Esophagus mucosa (tissue), 1 donor: ENCODE measurements at regions not wholly inside any gene's neighbourhood (a gene's known extent, or its start where the extent isn't known, plus 50 kb on each side); places are given as distances from the start of the nearest gene placed in this dataset.
A peak's percentile ranks its signal among the peaks of the same experiment; 100 is the strongest.
"Not testable (repeated sequence)": the region's sequence is repeated elsewhere in the genome, so short reads cannot be mapped to it uniquely, and the experiment has no call there.

Experiments used
- ATAC-seq: fragments of 200-7000 bp; cut with Tn5 transposase; one replicate; pipeline ENCODE4 v1.9.1; 2020
- donor health status: DM: yes; HTN: yes; CAD: no.

DNA sequence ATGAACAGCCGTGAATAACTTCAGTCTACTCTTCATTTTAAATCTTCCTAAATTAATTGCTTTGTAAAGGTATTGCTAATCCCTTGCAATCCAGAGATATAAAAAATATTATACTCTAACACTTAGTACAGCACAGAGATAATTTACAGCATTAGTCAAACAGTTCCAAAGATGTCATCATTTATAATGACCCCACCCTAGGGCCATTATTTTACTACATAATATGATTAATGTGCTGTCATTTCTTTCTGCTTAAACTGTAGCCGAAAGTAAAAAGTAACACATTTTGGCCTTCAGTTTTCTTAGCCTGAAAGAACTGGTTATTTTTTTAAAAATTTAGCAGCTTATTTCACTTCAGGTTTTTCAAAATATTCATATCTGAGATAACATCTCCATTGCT, 256.3 kb upstream of the RFC3 start:
- no peak for ATAC-seq

DNA sequence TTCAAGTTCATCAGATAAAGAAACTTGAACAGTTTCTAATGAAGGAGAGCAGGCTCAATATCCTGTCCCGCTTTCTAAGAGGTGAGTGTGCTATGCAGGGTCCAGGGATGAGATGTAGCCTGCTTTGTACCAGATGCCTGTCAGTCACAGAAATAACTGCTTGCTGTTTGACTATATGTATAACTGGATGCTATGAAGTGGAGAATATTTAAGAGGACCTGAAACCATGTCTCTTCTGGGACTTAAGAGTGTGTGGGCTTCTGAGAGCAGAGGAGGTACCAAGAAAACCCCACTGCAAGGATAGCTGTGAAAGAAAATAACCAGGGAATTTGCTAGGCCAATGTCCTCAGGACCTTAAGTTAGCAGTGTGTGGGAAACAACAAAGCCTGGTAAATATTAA, 246.3 kb upstream of the RFC3 start:
- no peak for ATAC-seq

DNA sequence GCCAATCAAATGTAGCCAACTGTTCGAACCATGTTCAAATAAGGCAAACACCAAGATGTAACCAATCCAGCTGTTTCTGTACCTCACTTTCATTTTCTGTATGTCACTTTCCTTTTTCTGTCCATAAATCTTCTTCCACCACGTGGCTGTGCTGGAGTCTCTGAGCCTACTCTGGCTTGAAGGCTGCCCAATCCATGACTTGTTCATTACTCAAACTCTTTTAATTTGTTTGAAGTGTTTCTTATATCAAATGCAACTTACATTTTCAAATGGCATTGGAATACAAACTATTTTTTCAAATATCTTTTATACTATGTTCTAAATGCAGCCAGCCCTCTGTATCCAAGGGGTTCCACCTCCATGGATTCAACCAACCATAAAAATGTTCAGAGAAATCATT, 245.6 kb upstream of the RFC3 start:
- ATAC-seq = not testable (repeated sequence)

DNA sequence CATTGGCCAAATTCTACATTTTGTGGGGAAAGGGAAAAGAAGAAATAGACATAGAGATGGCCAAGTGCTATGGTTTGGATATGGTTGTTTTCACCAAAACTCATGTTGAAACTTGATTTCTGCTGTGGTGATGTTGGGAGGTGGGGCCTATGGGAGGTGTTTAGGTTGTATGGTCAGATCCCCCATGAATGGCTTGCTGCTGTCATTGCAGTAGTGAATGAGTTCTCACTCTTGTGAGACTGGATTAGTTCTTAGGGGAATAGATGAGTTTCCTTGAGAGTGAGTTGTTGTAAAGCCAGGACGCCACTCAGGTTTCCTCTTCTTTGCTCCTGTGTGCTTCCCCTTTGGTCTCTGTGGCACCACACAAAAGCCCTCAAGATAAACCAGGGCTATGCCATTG, 242.6 kb upstream of the RFC3 start:
- ATAC-seq = no peak

DNA sequence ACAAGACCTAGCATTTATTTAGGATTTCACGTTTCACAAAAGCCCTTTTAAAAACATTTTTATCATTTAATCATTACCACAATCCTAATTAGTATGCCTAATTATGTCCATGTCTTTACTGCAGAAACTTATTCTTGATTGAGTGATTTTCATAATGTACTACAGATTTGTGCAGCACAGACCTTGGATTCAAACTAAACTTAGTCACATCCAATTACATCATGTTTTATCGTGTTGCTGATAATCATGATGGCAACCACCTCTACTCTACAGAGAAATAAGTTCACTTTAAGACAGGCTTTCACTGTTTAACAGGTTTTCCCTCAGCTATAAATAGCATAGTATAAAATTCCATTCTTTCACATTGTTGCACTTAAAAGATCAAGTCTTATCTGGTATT, 240.9 kb upstream of the RFC3 start:
- no peak for ATAC-seq

DNA sequence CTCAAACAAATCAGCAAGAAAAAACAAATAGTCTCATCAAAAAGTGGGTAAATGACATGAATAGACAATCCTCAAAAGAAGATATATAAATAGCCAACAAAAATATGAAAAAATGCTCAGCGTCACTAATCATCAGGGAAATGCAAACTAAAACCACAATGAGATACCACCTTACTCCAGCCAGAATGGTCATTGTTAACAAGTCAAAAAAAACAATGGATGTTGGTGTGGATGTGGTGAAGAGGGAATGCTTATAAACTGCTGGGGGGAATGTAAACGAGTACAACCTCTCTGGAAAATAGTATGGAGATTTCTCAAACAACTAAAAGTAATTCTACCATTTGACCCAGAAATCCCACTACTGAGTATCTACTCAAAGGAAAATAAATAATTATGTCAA, 239.2 kb upstream of the RFC3 start:
- ATAC-seq = no peak

DNA sequence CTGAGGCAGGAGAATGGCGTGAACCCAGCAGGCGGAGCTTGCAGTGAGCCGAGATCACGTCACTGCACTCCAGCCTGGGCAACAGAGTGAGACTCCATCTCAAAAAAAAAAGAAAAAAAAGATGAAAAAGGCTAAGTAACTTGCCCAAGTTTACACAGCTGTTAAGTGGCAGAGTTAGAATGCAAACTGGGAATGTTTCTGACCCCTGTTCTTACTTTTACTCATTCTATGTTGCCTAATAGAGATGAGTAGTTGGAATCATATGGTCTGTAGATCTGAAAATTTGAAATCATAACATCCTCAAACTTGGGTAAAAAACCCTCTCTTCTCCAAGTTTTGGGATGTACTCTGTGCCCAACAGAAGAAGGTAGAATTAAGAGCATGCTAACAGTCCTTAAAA, 235.8 kb upstream of the RFC3 start:
- ATAC-seq = no peak

DNA sequence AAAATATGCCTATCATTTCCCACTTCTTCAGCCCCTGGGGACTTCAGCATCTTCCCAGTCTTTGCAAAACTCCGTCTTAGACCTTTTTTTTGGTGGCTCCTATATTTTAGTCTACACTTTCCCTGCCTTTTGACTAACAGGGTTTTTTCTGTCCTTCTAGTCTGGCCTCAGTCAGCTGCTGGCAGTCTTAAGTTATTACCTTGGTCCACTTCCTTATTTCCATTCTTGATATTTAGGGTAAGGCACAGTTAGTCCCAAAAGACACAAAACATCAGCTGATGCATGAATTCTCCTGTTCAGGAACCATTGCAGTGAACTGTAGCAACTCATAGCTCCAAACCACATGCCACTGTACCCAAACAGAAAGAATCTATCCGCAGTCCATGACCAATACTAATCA, 234.6 kb upstream of the RFC3 start:
- no peak for ATAC-seq

DNA sequence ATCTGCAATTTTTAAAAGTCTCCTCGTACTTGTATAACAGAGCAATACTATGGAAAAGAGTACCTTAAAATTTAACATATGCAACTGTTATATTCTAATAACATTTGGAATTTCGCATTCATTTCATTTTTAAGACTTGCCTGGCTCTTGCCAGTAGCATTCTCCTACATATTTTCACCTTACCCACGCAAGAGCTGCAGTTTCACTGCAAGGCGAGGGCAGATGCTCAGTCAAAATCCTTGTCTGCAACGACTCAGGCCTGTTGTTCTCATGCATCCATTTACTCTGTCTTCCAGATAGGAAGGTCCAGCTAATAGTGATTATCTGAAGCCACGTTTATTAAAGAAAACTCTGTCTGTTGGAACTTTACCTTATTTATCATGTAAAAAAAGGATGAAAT, 227.0 kb upstream of the RFC3 start:
- ATAC-seq = no peak

DNA sequence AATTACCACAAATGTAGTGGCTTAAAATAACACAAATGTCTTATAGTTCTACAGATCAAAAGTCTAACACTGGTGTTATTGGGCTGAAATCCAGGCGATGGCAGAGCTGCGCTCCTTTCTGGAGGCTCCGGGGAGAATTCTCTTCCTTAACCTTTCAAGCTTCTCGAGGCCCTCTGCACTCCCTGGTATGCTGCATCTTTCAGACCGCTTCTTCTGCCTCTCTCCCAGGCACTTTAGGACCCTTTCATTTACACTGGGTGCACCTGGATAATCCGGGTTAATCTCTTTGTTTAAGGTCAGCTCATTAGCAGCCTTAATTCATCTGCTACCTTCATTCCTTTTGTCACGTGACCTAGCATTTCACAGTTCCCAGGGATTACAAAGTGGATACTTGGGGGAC, 211.3 kb upstream of the RFC3 start:
- no peak for ATAC-seq

DNA sequence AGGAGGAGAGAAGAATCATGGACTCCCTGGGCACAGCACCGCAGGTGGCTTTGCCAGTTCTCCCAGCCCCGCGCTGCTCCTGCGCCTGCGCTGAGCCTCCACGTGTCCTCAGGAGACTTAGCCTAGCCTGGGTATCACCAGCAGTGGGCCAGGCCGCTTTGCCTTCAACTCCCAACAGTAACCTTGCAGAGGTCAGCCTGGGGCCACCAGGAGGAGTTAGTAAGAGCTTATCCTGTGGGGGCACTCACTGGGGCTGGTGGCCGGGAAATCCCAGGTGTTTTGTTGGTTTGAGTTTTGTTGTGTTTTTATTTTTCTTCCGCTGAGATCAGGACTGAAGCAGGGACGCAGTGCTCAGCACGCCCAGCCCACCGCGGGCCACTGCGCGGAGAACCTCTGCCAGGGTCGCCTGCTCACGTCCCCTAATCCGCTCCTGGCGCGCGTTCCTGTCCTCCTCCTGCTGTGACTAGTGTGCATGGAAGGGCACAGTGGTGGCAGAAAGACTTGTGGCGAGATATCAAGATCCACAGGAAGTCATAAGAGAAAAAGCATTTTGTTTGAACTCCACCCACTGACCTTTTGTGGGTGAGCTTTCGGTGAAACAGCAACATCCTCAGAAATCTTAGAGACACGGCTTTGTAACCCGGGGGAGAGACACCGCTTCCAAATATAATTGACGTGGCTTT, 207.4 kb upstream of the RFC3 start:
- peak; percentile 37 for ATAC-seq

DNA sequence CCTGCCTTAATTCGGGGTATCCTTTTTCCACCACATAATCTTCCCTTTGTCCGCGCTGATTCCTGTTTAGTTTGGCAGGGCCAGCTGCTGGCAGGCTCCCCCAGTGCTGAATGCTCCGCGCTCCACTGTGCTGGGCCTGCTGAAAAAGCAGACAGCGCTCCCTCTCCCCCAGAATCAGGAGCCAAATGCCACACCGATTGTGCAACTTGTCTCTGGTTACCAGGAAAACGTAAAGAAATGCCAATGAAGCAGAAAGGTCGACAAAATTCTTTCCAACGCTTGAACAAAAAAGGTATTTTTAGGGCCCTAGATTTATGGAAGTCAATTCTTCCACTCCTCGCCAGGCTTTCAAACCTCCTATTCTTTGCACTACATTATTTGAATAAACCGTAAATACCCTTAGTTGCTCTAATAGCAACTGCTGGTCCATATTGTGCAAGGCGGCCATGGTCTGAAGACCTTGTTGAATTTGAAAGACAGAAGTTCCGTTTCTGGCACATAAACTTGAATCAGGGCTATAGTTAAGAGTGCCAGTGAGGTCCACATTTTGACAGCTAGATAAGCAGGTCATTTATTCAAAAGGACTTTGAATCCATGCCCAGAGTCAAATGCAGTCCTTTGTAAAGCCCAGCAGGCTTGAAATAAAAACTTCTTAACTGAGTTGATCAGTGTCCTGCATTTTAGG, 206.7 kb upstream of the RFC3 start:
- ATAC-seq = peak; percentile 51

DNA sequence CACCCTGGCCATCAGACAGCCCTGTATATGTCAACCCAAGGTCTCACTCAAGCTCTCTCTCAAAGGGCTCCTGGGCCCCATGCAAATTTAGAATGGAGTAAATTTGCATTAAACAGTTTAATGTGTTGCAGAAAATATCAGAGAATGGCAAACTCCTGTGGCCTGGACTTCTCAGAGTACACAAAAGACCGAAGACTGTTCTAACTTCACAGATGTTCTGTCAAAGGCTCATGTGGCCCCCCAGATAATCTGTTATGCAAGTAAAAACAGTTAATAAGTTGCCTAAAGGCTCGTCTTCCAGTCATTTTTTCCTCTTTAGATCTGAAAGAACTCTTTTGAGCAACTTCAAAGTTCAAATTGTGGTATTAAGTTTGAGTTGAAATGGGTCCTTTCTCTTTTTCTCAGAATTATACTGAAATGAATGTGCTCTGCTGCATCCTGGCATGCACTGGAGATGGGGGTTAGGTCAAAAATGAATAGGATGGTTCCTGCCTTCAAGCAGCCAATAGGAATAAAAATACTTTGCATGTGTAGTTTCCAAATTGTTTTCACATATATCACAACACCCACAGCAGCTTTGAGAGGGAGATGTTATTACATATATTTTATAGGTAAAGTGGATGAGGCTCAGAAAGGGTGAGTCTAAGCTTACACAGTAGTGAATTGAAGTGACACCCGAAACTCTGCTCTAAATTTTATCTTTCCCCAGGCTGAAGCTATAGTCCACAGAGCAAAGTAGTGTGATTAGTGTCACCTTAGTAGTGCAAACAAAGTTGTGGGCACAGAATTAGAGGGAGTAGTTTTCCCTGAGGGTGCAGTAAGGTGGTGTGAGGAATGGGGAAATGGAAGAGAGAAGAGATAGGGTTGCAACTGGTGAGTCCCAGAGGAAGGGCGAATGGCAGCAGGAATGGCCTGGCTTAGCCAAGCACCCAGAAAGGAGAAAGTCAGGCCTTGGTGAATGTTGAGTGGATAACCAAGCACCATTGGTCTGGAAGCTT, 205.0 kb upstream of the RFC3 start:
- ATAC-seq = no peak

DNA sequence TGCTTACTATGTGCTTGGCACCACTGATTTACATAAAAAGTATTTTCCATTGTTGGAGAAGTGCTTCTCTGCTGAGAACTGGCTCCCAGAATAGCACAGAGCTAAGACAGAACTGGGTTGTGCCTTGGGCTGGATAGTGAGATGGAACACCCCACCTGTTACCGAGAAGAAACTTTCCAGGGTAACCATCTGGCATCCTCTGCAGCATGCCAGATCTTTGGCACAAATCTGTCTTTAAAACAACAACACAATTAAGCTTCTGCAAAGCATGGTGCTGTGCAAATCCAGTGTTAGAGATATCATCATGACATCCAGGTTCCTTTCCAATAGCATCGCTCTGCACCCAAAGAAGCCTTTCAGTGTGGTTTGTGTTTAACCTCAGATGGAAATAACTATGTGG, 202.5 kb upstream of the RFC3 start:
- ATAC-seq = no peak

DNA sequence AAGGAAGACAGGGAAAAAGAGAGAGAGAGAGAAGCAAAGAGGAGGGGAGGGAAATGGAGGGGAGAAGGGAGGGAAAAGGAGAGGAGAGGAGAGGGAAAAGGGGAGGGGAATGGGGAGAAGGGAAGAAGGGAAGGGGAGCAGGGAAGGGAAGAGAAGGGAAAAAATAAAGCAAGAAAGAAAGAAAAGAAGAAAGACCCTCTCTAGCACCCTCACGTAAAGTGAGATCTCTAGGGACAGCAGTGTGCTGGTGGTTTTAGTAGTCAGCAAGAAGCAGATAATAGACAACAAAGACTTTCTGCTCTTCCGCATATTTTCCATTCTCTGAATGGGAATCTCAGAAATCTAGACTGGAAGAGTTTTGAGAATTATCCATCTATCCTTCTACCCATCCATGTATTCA, 201.8 kb upstream of the RFC3 start:
- ATAC-seq = no peak

DNA sequence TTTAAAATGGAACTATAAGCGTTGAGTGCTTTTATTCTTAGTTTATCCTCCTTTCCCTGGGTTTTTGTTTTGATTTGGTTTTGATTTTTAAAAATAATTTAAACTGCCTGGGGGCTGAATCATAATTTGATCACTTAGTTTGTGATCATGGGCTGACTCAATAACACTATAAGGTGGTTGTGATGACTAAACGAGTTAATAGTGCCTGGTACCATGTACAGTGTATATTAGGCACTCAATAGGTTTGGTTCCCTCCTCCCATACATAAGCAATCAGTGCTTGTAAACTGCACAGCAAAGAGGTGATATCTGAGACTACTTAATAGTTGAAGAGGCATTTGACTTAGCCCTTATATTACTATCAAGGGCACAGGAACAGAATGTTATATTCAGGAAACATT, 200.9 kb upstream of the RFC3 start:
- no peak for ATAC-seq

DNA sequence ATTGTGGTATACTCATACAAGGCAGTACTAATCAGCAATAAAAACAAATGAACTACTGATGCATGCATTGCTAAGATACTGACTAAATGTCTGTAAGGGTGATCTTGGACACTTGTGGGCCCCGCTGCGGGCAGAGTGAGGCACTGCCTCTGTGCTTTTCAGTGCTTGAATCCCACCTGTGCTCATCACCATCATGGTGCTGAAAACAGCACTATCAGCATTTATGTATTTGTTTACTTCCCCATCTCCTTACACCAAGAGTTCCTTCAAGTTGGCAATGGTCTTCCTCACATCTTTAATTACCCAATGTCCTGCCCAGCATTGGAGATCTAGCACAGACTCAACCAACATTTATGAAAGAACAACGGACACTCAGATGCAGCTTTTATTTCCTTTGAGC, 193.7 kb upstream of the RFC3 start:
- ATAC-seq = no peak

DNA sequence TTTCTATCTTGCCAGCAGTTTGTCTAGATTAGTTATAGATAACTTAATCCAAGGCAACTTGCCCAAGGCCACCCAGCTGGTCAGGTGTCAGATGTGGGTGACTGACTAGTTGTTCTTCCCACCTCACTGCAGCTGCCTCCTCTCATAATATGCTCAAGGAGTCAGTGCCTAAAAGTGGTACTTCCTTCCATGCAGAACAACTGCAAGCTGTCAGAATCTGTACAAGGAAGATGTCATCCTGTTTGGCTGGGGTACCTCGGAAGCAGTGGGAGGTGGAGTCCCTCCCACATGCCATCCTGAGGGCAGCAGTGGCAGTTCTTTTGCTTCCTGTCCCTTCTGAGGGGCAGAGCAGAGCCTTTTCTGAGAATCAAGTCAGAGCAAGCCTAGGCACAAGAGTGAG, 193.2 kb upstream of the RFC3 start:
- no peak for ATAC-seq

DNA sequence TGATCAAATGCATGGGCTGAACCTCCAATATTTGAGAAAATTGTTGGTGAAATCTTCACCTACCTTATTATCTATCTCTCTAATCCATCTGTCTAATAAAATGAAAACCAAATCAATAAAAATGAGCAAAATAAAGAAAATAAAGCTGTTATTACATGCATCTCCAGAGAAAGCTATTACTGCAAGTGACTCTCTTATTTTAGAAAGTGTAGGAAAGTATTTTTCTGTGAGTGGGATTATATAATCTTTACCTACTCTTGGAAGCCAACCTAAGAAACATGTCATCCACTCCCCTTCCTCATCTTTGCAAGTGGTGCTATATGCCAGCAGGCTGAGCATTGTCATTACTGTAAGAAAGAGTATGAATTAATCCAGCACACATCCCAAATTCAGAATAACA, 191.5 kb upstream of the RFC3 start:
- ATAC-seq = no peak

DNA sequence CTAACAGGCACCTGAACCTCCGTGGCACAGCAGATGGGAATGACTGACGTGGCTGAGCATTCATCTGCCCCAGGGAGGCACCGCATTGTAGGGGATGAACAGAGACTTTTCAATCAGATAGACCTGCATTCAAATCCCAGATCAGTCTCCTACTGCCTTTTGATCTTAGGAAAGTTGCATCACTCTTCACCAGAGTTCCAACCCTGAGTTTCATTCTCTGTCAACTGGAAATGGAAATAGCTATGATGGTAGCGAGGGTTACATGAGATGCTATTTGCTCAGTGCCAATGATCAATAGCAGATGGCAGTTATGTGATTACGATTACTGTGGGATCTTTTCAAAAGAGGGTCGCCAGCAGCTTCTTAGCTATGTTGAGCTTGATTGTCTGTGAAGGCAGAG, 189.3 kb upstream of the RFC3 start:
- ATAC-seq = no peak

DNA sequence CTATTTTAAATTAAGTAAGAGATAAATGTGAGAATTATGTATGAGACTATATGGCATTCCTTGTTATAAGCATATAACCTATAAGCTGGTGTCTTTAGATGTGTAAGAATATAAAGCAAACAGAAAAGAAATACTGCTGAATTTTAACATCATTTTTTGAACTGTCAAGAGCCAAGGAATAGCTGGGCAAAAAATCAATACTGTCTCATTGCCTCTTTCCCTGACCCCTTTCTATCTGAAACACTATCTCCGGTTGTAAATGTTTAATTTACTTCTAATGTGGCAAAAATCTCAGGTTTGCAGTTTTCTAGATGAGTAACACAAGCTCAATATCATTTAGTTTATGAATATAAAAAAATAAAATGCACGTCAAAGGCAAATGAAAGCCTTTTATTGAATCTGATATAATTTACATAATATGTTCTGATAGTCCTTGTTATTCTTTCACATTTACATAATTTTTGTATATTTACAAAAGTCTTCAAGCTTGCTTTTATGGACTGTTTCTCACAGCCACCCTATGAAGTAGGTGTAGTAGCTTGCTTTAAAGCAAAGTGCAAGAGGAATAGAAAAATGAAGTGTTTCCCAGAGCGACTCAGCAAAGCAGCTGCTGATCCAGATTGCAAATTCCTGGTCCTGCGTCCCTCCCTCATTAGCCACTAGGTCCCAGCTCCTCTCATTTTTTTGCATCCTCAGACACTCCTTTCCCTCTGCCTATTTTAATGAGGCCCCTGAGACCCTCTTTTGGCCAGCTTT, 188.2 kb upstream of the RFC3 start:
- no peak for ATAC-seq

DNA sequence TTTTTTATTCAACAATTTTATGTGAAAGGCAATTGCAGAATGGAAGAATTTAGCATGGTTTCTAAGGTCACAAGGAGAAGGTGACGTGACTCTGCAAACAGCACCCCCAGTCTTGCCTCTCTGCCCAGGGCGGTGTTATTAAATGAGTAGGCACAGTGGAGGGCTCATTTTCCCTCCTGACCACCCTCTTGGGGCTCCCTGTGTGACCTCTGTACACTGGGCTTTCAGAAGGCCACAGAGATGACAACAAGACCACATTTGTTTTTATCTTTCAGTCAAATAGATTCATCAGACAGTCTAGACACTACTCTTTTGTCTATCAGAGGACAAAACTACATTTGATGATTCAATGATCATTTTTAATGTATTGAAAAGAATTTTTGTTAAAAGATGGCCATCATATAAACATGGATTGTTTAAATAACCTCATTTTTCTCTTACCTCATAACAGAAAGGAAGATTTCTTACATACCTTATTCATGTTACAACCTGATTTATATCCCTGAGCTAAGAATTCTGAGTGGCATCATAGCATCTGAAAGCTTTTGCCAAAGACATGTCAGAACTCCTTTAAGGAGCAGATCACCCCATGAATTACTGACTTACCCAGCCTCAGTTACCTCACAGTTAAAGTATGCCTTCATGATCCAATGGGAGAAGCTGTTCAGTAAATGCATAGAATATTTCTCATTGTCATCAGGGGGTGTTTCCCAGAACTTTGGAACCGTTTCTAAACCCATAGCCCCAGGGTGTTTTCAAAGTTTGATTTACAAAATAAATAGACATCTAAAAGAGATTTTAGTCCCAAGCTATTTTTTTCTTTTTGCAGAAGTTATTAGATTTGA, 184.0 kb upstream of the RFC3 start:
- peak; percentile 80 for ATAC-seq
